Endothelial cell (in vitro differentiated cells): ENCODE measurements at regions not wholly inside any gene's neighbourhood (a gene's known extent, or its start where the extent isn't known, plus 50 kb on each side); places are given as distances from the start of the nearest gene placed in this dataset.

ENCODE experiments used
- DNase-seq: peaks from one replicate; pipeline ENCODE4 v3.0.0; 2021; ENCODE audit warnings: low spot score
- H3K27ac Mint-ChIP-seq: one replicate; pipeline ENCODE4 v1.8.0; 2021; ENCODE audit warnings: mixed read lengths, inconsistent platforms; ENCODE audit not compliant: unreplicated experiment
- H3K27me3 Mint-ChIP-seq: one replicate; pipeline ENCODE4 v1.8.0; 2021; ENCODE audit warnings: mild to moderate bottlenecking, moderate library complexity, mixed read lengths, inconsistent platforms; ENCODE audit not compliant: unreplicated experiment
- H3K36me3 Mint-ChIP-seq: one replicate; pipeline ENCODE4 v1.8.0; 2021; ENCODE audit warnings: mild to moderate bottlenecking, low read depth, mixed read lengths, inconsistent platforms; ENCODE audit not compliant: unreplicated experiment
- H3K4me1 Mint-ChIP-seq: one replicate; pipeline ENCODE4 v1.8.0; 2021; ENCODE audit warnings: mild to moderate bottlenecking, mixed read lengths, inconsistent platforms; ENCODE audit not compliant: unreplicated experiment
- H3K4me3 Mint-ChIP-seq: one replicate; pipeline ENCODE4 v1.8.0; 2021; ENCODE audit warnings: mild to moderate bottlenecking, mixed read lengths, inconsistent platforms; ENCODE audit not compliant: unreplicated experiment
- H3K9me3 Mint-ChIP-seq: one replicate; pipeline ENCODE4 v1.8.0; 2021; ENCODE audit warnings: mixed read lengths, inconsistent platforms; ENCODE audit not compliant: unreplicated experiment
- TF ChIP-seq, protein P1 (sequence below): fragments of 200-600 bp; sonication (generic); IDR thresholded peaks from one replicate; pipeline ENCODE4 v1.5.0; 2021; ENCODE audit warnings: antibody characterized with exemption; ENCODE audit not compliant: unreplicated experiment

- Mint-ChIP-seq H3K27me3 (peaks cover 5% of the 10 kb centered on the region), H3K4me1 (peaks cover 10% of the 10 kb centered on the region), H3K36me3 (no peaks in the 10 kb centered on the region), H3K4me3 (no peak overlapping the region), H3K27ac (no peak overlapping the region), H3K9me3 (no peaks in the 10 kb centered on the region)
- no peak for DNase-seq
- TF ChIP-seq, protein P1, sequence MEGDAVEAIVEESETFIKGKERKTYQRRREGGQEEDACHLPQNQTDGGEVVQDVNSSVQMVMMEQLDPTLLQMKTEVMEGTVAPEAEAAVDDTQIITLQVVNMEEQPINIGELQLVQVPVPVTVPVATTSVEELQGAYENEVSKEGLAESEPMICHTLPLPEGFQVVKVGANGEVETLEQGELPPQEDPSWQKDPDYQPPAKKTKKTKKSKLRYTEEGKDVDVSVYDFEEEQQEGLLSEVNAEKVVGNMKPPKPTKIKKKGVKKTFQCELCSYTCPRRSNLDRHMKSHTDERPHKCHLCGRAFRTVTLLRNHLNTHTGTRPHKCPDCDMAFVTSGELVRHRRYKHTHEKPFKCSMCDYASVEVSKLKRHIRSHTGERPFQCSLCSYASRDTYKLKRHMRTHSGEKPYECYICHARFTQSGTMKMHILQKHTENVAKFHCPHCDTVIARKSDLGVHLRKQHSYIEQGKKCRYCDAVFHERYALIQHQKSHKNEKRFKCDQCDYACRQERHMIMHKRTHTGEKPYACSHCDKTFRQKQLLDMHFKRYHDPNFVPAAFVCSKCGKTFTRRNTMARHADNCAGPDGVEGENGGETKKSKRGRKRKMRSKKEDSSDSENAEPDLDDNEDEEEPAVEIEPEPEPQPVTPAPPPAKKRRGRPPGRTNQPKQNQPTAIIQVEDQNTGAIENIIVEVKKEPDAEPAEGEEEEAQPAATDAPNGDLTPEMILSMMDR, result no peak
Observed at GRCh38 chr5:56506211-56506965, 273.3 kb upstream of the ANKRD55 start.

GRCh38 chr5:56503929-56504328, 270.8 kb upstream of the ANKRD55 start:
- Mint-ChIP-seq H3K9me3 (no peaks in the 10 kb centered on the region), H3K4me3 (no peak overlapping the region), H3K27me3 (peaks cover 7% of the 10 kb centered on the region), H3K4me1 (peaks cover 10% of the 10 kb centered on the region), H3K27ac (no peak overlapping the region), H3K36me3 (no peaks in the 10 kb centered on the region)
- DNase-seq, result no peak
- TF ChIP-seq, protein P1, result no peak

- peaks cover 14% of the 10 kb centered on the region for H3K4me1 Mint-ChIP-seq
- no peak overlapping the region for H3K27ac Mint-ChIP-seq
- no peaks in the 10 kb centered on the region for H3K36me3 Mint-ChIP-seq
- peaks cover 7% of the 10 kb centered on the region for H3K27me3 Mint-ChIP-seq
- TF ChIP-seq, protein P1, result no peak
- no peak overlapping the region for H3K4me3 Mint-ChIP-seq
- no peaks in the 10 kb centered on the region for H3K9me3 Mint-ChIP-seq
- DNase-seq, result no peak
Observed at GRCh38 chr5:56501781-56502557, 268.8 kb upstream of the ANKRD55 start.

DNA sequence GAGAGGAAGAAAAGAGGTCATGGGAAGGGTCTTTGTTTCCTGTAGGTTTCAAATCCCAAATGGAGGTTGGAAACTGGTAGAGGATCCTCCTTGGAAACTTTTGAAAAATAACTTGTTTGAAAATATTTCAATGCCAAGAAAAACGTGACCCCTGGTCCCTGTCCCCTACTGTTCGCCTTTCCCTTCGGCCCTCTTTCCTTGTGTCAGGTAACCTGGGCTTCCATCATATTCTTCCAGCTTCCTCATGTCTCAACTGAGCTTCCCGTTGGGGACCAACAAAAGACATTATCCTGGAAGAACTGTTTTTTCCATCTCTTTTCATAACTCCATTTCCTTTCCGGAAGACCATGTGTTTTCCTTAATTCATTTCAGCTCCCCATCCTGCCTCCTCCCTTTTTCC, 266.8 kb upstream of the ANKRD55 start:
- TF ChIP-seq, protein P1, result no peak
- Mint-ChIP-seq H3K27ac (no peak overlapping the region), H3K9me3 (no peaks in the 10 kb centered on the region), H3K4me3 (no peak overlapping the region), H3K36me3 (no peaks in the 10 kb centered on the region), H3K27me3 (peaks cover 7% of the 10 kb centered on the region), H3K4me1 (peaks cover 20% of the 10 kb centered on the region)
- DNase-seq, result no peak

GRCh38 chr5:56499491-56499890, 266.4 kb upstream of the ANKRD55 start:
- no peak for DNase-seq
- Mint-ChIP-seq H3K36me3 (no peaks in the 10 kb centered on the region), H3K9me3 (no peaks in the 10 kb centered on the region), H3K27me3 (peaks cover 5% of the 10 kb centered on the region), H3K4me3 (no peak overlapping the region), H3K27ac (no peak overlapping the region), H3K4me1 (peaks cover 22% of the 10 kb centered on the region)
- TF ChIP-seq, protein P1, result no peak
